ENCODE measurements at regions not wholly inside any gene's neighbourhood (a gene's known extent, or its start where the extent isn't known, plus 50 kb on each side); places are given as distances from the start of the nearest gene placed in this dataset.

- DNase-seq (ENCODE audit: low read depth): peak; percentile 1
Measured at GRCh38 chr7:118013252-118014010, 140.2 kb upstream of the CTTNBP2 start.

- DNase-seq (ENCODE audit: low read depth): no peak
Measured at GRCh38 chr7:118022546-118022945, 149.3 kb upstream of the CTTNBP2 start.

- no peak for DNase-seq (ENCODE audit: low read depth)
Measured at GRCh38 chr7:118026791-118027190, 153.6 kb upstream of the CTTNBP2 start.

GRCh38 chr7:118028226-118028625 lies 155.0 kb upstream of the CTTNBP2 start:
- no peak for DNase-seq (ENCODE audit: low read depth)

GRCh38 chr7:118029826-118030422 lies 154.0 kb upstream of the LSM8 start:
- DNase-seq (ENCODE audit: low read depth): no peak

GRCh38 chr7:118033273-118033672 lies 150.7 kb upstream of the LSM8 start:
- DNase-seq (ENCODE audit: low read depth): no peak

GRCh38 chr7:118039963-118040489 lies 143.9 kb upstream of the LSM8 start:
- no peak for DNase-seq (ENCODE audit: low read depth)

- DNase-seq (ENCODE audit: low read depth): no peak
Measured at GRCh38 chr7:118040562-118040961, 143.4 kb upstream of the LSM8 start.

- no peak for DNase-seq (ENCODE audit: low read depth)
Measured at GRCh38 chr7:118041251-118041878, 142.6 kb upstream of the LSM8 start.

- DNase-seq (ENCODE audit: low read depth): peak; percentile 6
Measured at GRCh38 chr7:118045629-118046028, 138.3 kb upstream of the LSM8 start.

- DNase-seq (ENCODE audit: low read depth): no peak
Measured at GRCh38 chr7:118046086-118046485, 137.9 kb upstream of the LSM8 start.

GRCh38 chr7:118046801-118047200 lies 137.2 kb upstream of the LSM8 start:
- DNase-seq (ENCODE audit: low read depth): no peak

- DNase-seq (ENCODE audit: low read depth): no peak
Measured at GRCh38 chr7:118052336-118052735, 131.6 kb upstream of the LSM8 start.

- DNase-seq (ENCODE audit: low read depth): no peak
Measured at GRCh38 chr7:118053353-118053752, 130.6 kb upstream of the LSM8 start.

- no peak for DNase-seq (ENCODE audit: low read depth)
Measured at GRCh38 chr7:118054529-118054928, 129.4 kb upstream of the LSM8 start.

GRCh38 chr7:118055647-118056046 lies 128.3 kb upstream of the LSM8 start:
- DNase-seq (ENCODE audit: low read depth): no peak

- no peak for DNase-seq (ENCODE audit: low read depth)
Measured at GRCh38 chr7:118057404-118057803, 126.6 kb upstream of the LSM8 start.

GRCh38 chr7:118059209-118059608 lies 124.8 kb upstream of the LSM8 start:
- DNase-seq (ENCODE audit: low read depth): no peak

GRCh38 chr7:118060692-118061091 lies 123.3 kb upstream of the LSM8 start:
- no peak for DNase-seq (ENCODE audit: low read depth)

- no peak for DNase-seq (ENCODE audit: low read depth)
Measured at GRCh38 chr7:118061386-118061785, 122.6 kb upstream of the LSM8 start.

- no peak for DNase-seq (ENCODE audit: low read depth)
Measured at GRCh38 chr7:118072893-118073674, 110.9 kb upstream of the LSM8 start.

- no peak for DNase-seq (ENCODE audit: low read depth)
Measured at GRCh38 chr7:118075936-118076335, 108.0 kb upstream of the LSM8 start.

All from myocyte (in vitro differentiated cells).